ENCODE measurements at regions not wholly inside any gene's neighbourhood (a gene's known extent, or its start where the extent isn't known, plus 50 kb on each side); places are given as distances from the start of the nearest gene placed in this dataset.
"Not testable (repeated sequence)": the region's sequence is repeated elsewhere in the genome, so short reads cannot be mapped to it uniquely, and the experiment has no call there.

- no peak overlapping the region for H3K4me3 ChIP-seq
- no peak overlapping the region for H3K4me2 ChIP-seq
- TF ChIP-seq Cebpa-rat (IDR thresholded peaks at IDR 0.05), result no peak
- no peaks in the 10 kb centered on the region for H4K20me1 ChIP-seq
- peaks cover 0 to 14% (median 8%) of the 10 kb centered on the region in 11 experiments; a peak in 8 of 22 replicates for H3K36me3 ChIP-seq
- no peaks in the 10 kb centered on the region for H3K27me3 ChIP-seq
- H3K9me3 ChIP-seq (replicated peaks in 1 of 11), result peaks cover 0 to 18% (median 10%) of the 10 kb centered on the region in 11 experiments; a peak in 14 of 22 replicates
- H3K27ac ChIP-seq, result no peak overlapping the region
- H3K4me1 ChIP-seq, result peaks cover 8 to 21% (median 17%) of the 10 kb centered on the region in 10 experiments; a peak in 19 of 20 replicates
- no peak overlapping the region for H3K9ac ChIP-seq
Observed at GRCh38 chr9:94033383-94033782, 50.9 kb upstream of the PTPDC1 start.

DNA sequence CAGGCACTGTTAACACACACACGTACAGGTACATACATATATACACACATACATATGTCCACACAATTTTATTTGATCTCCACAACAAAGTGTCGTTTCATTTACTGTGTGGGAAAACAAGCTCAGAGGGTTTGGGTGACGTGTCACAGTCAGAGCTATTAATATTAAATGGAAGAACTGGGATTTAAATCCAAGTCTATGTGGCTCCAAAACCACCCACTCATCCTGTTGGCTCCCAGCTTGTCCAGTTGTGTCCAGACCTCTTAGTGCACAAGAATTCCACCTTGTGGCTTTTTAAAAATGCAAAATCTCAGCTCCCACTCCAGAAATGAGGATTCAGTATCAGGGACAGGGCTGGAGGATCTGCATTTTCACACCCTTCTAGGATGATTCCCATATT lies 52.3 kb upstream of the PTPDC1 start:
- peaks cover 8 to 21% (median 17%) of the 10 kb centered on the region in 10 experiments; a peak in 19 of 20 replicates for H3K4me1 ChIP-seq
- peak overlapping the region; percentile 78 to 95 (median 90) for H3K4me2 ChIP-seq
- H3K27me3 ChIP-seq, result no peaks in the 10 kb centered on the region
- peaks cover 5 to 23% (median 18%) of the 10 kb centered on the region in 11 experiments; a peak in 20 of 22 replicates for H3K9me3 ChIP-seq (replicated peaks in 1 of 11)
- no peak overlapping the region for H3K27ac ChIP-seq
- H3K36me3 ChIP-seq, result 0 out of 22 replicates have a peak, but pooled peaks cover 0 to 6% (median 0%) of the 10 kb centered on the region in 11 experiments
- H3K4me3 ChIP-seq, result peak overlapping the region in 1 of 10 experiments; percentile 75; a peak in 1 of 20 replicates
- no peak for TF ChIP-seq Cebpa-rat (IDR thresholded peaks at IDR 0.05)
- no peak overlapping the region; a peak in 1 of 22 replicates for H3K9ac ChIP-seq
- H4K20me1 ChIP-seq, result no peaks in the 10 kb centered on the region

- Histone ChIP-seq H3K27me3 (no peaks in the 10 kb centered on the region), H3K4me3 (peak overlapping the region; percentile 72 to 91 (median 82)), H3K4me1 (peaks cover 8 to 21% (median 17%) of the 10 kb centered on the region in 10 experiments; a peak in 19 of 20 replicates), H3K9me3 (replicated peaks in 1 of 11) (peaks cover 11 to 28% (median 24%) of the 10 kb centered on the region in 11 experiments), H3K27ac (peak overlapping the region in 10 of 11 experiments; percentile 80 to 90 (median 86); a peak in 16 of 22 replicates), H4K20me1 (no peaks in the 10 kb centered on the region), H3K36me3 (0 out of 22 replicates have a peak, but pooled peaks cover 0 to 6% (median 0%) of the 10 kb centered on the region in 11 experiments), H3K9ac (peak overlapping the region; percentile 80 to 95 (median 88)), H3K4me2 (peak overlapping the region; percentile 78 to 95 (median 90))
- TF ChIP-seq Cebpa-rat (IDR thresholded peaks at IDR 0.05), result no peak
Observed at GRCh38 chr9:94031380-94031779, 52.9 kb upstream of the PTPDC1 start.

GRCh38 chr9:94030318-94031179 lies 53.7 kb upstream of the PTPDC1 start:
- H3K27me3 ChIP-seq, result no peaks in the 10 kb centered on the region
- H3K9me3 ChIP-seq (replicated peaks in 1 of 11), result peaks cover 19 to 36% (median 28%) of the 10 kb centered on the region in 11 experiments
- H3K4me3 ChIP-seq, result peak overlapping the region; percentile 72 to 91 (median 82)
- H3K27ac ChIP-seq, result peak overlapping the region; percentile 80 to 90 (median 86)
- peak overlapping the region; percentile 78 to 95 (median 90) for H3K4me2 ChIP-seq
- H4K20me1 ChIP-seq, result no peaks in the 10 kb centered on the region
- H3K4me1 ChIP-seq, result peaks cover 8 to 21% (median 17%) of the 10 kb centered on the region in 10 experiments; a peak in 19 of 20 replicates
- no peak for TF ChIP-seq Cebpa-rat (IDR thresholded peaks at IDR 0.05)
- H3K36me3 ChIP-seq, result 0 out of 22 replicates have a peak, but pooled peaks cover 0 to 5% (median 0%) of the 10 kb centered on the region in 11 experiments
- peak overlapping the region; percentile 80 to 95 (median 88) for H3K9ac ChIP-seq

DNA sequence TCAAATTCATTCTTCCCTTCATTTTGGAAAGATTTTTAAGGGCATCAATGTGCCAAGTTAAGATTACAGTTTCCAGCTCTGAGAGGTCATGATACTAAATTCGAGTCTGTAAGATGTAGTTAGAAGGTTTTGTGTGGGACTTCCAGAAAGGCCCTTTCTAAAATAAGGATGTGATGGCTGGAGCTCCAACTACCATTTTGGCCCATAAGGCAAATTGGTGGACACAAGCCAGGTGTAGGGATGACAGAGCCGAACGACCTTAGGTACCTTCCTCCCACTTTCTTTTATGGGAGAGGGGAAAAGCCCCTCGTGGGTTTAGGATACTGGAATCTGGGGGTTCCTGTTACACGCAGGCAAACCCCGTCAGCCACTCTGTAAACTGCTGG lies 54.3 kb upstream of the PTPDC1 start:
- H3K4me3 ChIP-seq, result peak overlapping the region; percentile 72 to 91 (median 82)
- H3K4me2 ChIP-seq, result peak overlapping the region; percentile 78 to 93 (median 86)
- peaks cover 8 to 21% (median 17%) of the 10 kb centered on the region in 10 experiments; a peak in 19 of 20 replicates for H3K4me1 ChIP-seq
- H3K27me3 ChIP-seq, result no peaks in the 10 kb centered on the region
- H3K36me3 ChIP-seq, result 0 out of 22 replicates have a peak, but pooled peaks cover 0 to 5% (median 0%) of the 10 kb centered on the region in 11 experiments
- H4K20me1 ChIP-seq, result no peaks in the 10 kb centered on the region
- TF ChIP-seq Cebpa-rat (IDR thresholded peaks at IDR 0.05), result no peak
- H3K27ac ChIP-seq, result peak overlapping the region; percentile 80 to 90 (median 86)
- peaks cover 22 to 40% (median 29%) of the 10 kb centered on the region in 11 experiments for H3K9me3 ChIP-seq (replicated peaks in 1 of 11)
- peak overlapping the region; percentile 80 to 95 (median 88) for H3K9ac ChIP-seq

DNA sequence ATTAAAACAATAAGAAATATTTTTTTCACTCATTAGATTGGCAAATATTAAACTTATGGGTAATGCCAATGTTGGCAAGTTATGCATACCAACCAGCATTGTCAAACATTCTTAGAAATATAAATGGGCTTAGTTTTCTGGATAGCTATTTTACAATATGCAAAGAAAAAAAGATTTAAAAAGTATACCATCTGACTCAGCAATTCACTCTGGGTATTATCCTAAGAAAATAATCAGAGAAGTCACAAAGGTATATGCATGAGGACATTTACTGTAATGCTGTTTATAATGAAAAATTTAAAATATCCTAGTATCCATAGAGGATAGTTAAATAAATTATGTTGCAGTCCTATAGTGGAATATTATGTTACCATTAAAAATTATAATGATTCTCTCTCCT lies 57.4 kb upstream of the PTPDC1 start:
- Histone ChIP-seq H3K4me1 (peaks cover 8 to 17% (median 14%) of the 10 kb centered on the region in 10 experiments; a peak in 19 of 20 replicates), H3K27ac (no peak overlapping the region), H3K4me2 (no peak overlapping the region), H3K9ac (no peak overlapping the region), H3K4me3 (no peak overlapping the region), H3K36me3 (0 out of 22 replicates have a peak, but pooled peaks cover 0 to 5% (median 0%) of the 10 kb centered on the region in 11 experiments), H4K20me1 (no peaks in the 10 kb centered on the region), H3K9me3 (replicated peaks in 1 of 11) (peaks cover 22 to 40% (median 33%) of the 10 kb centered on the region in 11 experiments), H3K27me3 (no peaks in the 10 kb centered on the region)
- TF ChIP-seq Cebpa-rat (IDR thresholded peaks at IDR 0.05), result no peak

GRCh38 chr9:94022476-94022875 lies 61.8 kb upstream of the PTPDC1 start:
- Histone ChIP-seq H3K9me3 (replicated peaks in 1 of 11) (peaks cover 22 to 34% (median 24%) of the 10 kb centered on the region in 11 experiments), H3K4me1 (peaks cover 0 to 11% (median 2%) of the 10 kb centered on the region in 10 experiments; a peak in 7 of 20 replicates)
- H3K4me2 ChIP-seq, H4K20me1 ChIP-seq, H3K36me3 ChIP-seq, H3K27me3 ChIP-seq, H3K27ac ChIP-seq, H3K9ac ChIP-seq, H3K4me3 ChIP-seq: not testable (repeated sequence)

GRCh38 chr9:94020836-94021235 lies 63.4 kb upstream of the PTPDC1 start:
- Histone ChIP-seq H3K4me1 (peaks cover 0 to 11% (median 2%) of the 10 kb centered on the region in 10 experiments; a peak in 7 of 20 replicates), H3K9me3 (replicated peaks in 1 of 11) (peaks cover 7 to 19% (median 9%) of the 10 kb centered on the region in 11 experiments)
- not testable (repeated sequence) for H3K36me3 ChIP-seq, H3K27ac ChIP-seq, H3K4me3 ChIP-seq, H3K9ac ChIP-seq, H3K4me2 ChIP-seq, H3K27me3 ChIP-seq, H4K20me1 ChIP-seq

DNA sequence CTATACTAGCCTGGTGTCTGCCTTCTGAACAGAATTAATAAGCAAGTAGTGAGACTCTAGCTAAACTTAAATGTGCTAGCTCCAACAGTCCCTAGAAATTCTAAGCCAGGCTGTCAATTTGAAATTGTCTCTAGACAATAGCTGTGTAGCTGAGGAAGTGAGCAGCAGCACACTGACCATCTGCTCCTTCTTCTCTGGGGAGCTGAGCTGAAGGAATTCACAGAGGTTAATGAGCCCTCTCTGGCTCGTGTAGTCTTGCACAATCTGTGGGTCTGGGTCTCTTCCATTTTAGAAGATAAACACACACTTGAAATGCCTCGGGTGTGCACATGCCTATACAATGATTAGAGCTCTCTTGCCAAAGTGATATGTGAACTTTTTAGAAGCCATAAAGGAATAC lies 63.5 kb upstream of the BARX1 start:
- peak overlapping the region in 6 of 11 experiments; percentile 2 to 37 (median 14); a peak in 8 of 22 replicates for H3K4me2 ChIP-seq

More for the DNA sequence above, 63.5 kb upstream of the BARX1 start:
- no peaks in the 10 kb centered on the region for H4K20me1 ChIP-seq
- H3K9ac ChIP-seq, result no peak overlapping the region
- peak in 2 of 11 experiments; percentile 40 to 46; a peak in 2 of 22 replicates for TF ChIP-seq Cebpa-rat (IDR thresholded peaks at IDR 0.05)
- no peaks in the 10 kb centered on the region for H3K27me3 ChIP-seq
- H3K9me3 ChIP-seq (replicated peaks in 1 of 11), result peaks cover 0 to 10% (median 0%) of the 10 kb centered on the region in 11 experiments; a peak in 5 of 22 replicates
- peaks cover 1 to 14% (median 5%) of the 10 kb centered on the region in 10 experiments; a peak in 18 of 20 replicates for H3K4me1 ChIP-seq
- H3K27ac ChIP-seq, result peak overlapping the region in 2 of 11 experiments; percentile 4 to 10; a peak in 2 of 22 replicates
- H3K4me3 ChIP-seq, result no peak overlapping the region
- H3K36me3 ChIP-seq, result no peaks in the 10 kb centered on the region

All from BLaER1 treated with 17β-estradiol and CSF1 and Interleukin-3, amounts not matched to agents 10 nM and 100 nM (cell line).